ENCODE measurements at regions not wholly inside any gene's neighbourhood (a gene's known extent, or its start where the extent isn't known, plus 50 kb on each side); places are given as distances from the start of the nearest gene placed in this dataset.
"Not testable (repeated sequence)": the region's sequence is repeated elsewhere in the genome, so short reads cannot be mapped to it uniquely, and the experiment has no call there.

DNA sequence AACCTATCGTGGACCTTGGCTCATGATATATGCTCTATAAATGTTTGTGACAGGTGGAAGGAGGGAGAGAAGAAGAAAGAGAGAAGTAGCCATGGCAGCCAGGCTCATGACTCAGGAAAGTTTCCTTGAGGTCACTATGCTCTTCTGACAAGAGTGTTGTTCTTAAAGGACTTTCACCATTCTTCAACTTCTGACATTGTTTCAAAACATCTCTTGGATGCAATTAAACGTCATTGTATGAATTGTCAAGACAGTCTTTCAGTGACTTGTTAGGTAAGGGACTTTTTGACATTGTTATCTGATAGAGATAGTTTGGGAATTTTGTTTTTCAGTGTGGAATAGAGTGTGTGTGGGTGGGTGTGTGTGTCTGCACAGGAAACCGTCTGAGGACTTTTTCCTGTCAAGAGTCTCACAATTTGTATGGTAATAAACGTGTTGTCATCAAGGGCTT is 617.0 kb downstream of the MID1IP1 start:
- DNase-seq, result no peak

DNA sequence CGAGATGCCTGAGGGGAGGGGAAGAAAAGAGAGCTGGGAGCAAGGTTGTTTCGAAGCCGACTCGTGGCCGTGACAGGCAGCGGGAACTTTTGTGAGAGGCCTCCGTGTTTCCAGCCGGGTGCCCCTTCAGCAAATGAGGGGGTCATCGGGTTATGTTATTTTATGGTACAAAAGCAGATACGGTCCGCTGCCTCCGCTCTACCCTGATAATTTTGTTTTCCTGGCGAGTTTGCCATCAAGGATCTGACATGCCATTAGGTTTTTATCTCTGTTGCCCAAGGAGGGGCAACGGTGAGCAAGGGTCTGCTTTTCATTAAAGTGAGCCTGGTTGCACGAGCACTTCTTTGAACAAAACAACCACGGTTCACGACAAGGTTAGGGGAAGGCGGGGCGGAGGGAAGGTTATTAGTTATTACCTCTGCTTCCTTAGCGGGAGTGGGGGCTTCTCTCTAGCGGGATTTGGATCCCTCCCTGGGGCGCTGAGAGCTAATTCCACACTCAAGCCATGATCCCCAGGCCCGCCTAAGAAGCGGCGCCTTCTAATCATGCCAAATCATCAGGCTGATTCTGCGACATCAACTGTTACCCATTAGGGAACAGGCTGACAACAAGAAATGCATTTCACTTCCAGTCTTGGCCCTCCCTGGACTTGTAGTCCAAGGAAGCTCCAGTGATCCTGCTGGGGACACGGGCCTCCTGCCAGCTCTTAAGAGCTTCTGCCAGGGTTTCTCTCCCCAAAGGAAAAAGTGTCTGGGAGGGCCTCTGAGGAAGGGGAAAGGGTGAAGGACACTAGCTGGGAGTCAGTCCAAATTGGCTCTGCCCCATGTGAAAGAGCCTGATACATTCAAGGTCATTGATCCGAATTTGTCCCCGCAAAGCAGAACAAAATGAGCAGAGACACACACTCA is 617.7 kb downstream of the MID1IP1 start:
- DNase-seq, result no peak

DNA sequence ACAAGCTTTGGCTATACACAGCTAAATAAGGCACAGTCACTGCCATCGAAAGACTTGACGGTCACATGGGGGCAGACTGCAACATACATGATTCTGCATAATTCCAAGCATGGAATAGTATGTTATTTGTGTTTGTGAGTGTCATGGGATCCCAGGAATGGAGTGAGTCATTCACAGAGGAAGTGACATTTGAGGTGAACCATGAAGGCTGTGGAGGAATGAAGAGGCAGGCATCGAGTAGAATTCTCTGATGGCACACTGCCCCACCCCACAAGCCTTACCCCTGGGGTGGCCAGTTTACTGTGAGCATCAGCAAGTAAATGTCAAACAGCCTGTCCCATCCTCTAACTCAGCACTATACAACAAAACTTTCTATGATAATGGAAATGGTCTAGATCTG is 619.7 kb downstream of the MID1IP1 start:
- DNase-seq, result no peak

DNA sequence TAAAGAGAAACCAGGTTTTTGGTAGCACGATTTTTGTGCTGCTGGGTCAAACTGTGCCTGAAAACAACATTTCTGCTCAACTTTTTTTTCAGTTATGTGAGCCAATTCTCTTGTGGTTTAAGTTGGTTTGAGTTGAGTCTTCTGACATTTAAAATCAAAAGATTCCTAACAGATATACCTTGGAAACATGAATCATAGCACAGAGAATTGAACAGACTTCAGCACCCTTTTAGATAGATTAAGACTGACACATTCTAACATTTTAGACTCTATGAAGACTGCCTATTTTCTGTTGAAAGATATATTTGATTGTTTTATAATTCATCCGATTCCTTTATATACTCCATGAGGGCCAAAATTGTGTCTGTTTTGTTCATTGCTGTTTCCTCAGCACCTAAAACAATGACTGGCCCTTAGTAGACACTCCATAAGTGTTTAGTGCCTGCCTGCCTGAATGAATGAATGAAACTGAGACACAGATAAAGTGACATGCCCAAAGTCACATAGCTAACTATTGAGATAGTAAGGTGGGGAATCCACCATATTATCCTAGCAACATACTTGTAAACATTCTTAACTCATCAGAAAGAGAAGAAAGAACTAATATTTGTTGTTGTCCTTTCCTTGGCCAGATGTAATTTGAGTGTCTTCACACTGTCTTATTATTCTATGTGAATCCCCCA is 624.0 kb downstream of the MID1IP1 start:
- DNase-seq, result no peak

DNA sequence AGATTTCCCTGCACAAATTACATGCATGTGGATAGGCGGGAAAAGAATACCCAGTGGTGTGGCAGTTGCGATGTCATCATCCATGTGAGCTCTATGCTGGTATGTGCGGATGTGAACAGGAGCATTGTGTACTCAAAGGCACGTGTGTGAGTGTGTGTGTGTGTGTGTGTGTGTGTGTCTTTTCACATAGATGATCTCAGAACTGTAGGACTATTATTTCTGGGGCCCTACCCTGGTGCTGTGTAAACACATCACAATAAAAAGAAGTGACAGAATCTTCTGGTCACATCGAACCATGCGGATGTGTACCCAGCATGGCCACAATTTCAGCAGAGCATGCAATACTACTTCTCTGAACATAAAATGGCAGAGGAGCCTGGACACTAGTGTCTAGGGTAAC is 624.8 kb downstream of the MID1IP1 start:
- DNase-seq, result no peak

DNA sequence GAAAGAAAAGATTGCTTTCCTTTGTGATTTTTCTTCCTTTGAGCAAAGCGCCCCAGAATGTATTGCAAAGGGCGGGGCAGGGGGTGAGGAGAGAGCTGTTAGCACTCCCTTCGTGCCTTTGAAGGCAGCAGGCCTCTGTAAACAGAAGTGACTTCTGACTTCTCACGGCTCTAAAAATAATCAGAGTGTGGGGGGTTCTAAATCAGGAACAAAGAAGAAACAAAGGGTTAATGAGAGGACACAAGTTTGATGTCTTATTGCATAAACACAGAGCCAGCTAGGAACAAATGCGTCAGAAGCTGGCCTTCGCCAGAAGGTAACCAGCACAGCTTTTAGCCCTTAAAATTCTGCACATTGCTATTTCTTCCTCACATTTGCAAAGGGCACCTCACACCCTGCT is 626.2 kb downstream of the MID1IP1 start:
- DNase-seq, result no peak

DNA sequence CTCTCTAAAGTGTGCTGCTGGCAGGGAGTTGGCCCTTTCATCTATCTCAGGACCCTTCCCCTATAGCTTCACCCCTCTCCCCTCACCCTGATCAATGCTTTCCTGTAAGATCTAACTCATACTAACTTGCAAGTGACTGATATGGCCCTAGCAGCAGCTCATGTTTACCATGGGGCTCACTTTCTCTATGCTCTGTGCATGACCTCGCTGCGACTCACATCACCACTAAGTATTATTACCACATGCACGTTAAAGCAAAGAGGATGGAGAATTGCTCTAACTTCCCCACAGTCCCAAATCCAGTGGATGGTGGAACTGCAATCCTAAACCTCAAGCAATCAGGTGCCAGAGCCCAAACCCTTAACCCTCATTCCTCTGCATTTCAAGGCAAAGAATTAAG is 626.6 kb downstream of the MID1IP1 start:
- DNase-seq, result no peak

DNA sequence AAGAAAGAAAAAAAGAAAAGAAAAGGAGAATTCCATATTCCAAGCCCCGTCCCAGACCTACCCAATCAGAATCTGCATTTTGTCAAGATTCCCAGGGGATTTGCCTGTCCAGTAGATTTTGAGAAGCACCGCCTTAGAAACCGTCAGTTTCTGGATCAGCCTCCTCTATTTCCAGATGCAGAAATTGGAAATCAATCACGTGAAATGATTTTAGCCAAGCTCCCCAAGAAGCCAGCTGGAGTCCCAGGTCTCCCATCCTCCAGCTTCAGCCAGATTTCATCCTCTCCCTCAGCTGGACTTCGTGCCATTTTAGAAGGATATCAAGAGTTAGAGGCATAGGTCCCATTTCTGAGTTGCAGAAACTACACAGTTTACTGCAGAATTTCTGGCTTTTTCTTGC is 629.3 kb downstream of the MID1IP1 start:
- DNase-seq, result no peak

DNA sequence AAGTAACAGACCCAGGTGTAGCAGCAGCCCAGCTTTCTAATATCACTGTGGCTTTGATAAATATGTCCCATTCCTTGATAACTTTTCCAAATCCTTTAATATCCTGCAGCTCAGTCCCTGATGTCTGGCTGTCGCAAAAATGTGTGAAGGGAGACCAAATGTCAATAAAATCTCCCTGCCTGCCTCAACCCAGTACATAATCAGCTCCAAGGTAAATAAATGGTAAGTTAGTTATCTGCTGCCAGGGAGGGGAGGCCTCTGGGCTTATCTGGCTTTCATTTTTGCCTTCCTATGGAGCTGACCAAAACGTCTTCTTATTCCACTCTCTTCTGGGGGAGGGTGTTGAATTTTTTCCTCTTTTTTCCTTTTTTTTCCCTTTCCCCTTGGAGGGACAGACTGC is 630.6 kb downstream of the MID1IP1 start:
- DNase-seq, result no peak

DNA sequence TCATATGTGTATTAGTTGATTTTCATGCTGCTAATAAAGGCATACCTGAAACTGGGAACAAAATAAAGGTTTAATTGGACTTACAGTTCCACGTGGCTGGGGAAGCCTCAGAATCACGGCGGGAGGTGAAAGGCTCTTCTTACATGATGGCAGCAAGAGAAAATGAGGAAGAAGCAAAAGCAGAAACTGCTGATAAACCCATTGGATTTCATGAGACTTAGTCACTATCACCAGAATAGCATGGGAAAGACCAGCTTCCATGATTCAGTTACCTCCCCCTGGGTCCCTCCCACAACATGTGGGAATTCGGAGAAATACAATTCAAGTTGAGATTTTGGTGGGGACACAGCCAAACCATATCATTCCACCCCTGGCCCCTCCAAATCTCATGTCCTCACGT is 633.4 kb downstream of the MID1IP1 start:
- not testable (repeated sequence) for DNase-seq

DNA sequence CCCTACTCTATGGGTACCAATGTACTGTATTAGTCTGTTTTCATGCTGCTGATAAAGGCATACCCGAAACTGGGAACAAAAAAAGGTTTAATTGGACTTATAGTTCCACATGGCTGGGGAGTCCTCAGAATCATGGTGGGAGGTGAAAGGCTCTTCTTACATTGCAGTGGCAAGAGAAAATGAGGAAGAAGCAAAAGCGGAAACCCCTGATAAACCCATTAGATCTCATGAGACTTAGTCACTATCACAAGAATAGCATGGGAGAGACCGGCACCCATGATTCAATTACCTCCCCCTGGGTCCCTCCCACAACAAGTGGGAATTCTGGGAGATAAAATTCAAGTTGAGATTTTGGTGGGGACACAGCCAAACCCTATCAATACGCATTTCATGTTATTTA is 635.3 kb downstream of the MID1IP1 start:
- not testable (repeated sequence) for DNase-seq

DNA sequence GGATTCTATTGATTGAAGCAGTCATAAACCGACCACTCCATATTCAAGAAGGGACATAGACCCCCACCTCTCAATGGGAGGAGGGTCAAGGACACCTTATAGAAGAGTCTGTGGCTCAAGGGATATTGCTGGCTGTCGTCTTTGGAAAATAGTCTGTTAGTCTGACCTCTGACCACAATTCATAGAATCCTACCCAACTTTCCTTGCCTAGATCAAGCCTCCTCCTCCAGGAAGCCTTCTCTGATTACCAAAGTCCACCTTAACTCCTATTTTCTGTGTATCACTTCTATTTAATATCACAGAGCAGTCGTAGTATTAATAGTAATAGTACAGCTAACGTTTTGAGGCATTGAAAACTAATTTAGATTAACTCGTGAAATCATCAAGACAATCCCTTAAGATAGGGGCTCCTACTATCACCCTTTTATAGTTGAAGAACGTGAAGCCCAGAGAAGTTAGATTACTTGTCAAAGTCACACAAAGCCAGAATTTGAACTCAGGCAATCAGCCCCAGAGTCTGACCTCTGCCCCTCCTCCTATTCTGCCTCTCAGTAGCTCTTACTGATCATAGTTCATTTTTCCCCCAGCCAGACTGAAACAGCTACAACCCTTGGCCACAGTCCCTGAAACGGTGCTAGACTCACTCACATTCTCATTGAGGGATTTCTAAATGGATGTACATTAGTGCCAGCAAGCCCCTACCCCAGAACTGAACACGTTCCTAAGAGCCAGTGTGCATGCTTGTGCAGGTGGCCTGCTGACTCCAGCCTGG is 636.6 kb downstream of the MID1IP1 start:
- no peak for DNase-seq

DNA sequence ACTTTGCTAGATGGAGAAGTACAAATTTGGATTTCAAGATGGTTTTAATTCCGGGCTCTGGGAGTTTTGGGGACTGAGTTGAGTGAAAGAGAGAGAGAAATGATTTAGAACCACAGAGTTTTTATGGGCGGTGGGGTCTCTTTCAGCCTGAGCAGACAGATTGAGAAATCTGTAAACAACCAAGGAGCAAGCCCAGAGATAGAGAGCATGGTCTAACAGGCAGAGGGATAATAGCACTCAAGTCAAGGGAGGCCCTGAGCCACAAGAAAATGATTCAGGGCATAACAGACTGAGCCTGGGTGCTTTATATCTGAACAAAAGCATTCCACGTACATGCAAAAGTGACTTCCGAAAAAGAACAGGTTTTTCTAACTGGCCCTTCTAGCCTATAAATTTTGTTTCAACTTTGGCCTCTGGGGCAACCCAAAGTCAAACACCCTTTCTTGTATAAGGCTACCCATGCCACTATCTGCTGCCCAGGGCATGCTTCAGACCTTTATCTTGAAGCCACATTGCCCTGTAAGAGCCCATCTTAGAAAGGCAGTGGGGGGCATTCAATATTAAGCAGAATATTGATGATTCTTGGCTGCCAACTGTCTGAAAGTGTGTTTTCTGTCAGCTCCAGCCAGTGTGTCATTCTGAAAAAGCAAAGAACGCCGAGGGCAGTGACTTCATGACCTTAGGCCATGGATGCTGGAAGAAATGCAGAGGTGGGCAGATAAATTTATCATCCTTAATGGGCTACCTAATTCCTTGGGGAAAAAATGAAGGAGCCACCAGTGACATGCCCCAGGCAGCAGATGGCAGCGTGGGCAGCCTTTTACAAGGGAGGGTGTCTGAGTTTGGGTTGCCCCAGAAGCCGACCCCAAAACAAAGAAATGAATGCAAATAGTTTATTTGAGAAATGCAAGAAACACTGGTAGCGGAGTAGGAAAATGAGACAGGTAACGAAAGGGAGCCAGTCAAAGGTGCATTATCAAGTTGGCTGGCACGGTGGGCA is 637.6 kb downstream of the MID1IP1 start:
- no peak for DNase-seq

DNA sequence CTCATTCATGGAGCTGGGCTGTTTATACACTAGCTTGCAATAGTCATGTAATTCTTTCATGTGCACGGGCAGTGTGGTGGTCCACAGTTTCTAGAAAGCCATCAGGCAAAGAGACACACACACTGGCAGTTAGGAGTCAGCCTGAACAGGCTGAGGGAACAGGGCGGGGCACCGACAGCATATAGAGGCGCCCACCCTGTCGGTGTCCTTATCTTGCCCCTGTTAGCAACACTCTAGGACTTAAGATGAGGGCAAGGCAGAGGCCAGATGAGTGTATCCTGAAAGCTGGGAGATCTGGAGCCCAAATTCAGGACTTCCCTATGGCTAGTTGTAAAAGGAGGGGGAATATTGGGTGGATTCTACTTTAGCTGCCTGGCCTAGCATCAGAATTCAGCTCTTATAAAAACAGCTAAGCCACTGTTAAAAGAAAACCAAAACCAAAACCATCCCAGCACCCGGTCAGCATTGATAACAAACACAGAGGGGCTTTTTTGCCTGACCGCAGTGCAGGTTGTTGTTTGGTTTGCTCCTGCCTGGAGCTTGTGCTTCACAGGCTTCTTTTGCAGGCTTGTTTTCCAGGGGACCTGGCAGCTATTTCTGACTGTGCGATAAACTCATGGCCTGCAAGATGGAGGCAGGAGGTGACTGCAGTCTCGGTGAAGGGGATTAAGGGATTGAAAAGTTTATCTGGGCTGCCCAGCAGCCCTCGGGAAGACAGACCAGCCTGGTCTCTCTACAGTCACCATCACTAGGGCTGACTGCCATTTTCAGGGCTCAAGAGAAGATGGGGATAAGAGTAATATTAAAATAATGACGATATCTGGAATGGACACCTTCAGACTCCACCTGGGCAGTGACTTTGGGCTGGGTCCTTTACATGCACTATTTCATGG is 638.9 kb downstream of the MID1IP1 start:
- no peak for DNase-seq

DNA sequence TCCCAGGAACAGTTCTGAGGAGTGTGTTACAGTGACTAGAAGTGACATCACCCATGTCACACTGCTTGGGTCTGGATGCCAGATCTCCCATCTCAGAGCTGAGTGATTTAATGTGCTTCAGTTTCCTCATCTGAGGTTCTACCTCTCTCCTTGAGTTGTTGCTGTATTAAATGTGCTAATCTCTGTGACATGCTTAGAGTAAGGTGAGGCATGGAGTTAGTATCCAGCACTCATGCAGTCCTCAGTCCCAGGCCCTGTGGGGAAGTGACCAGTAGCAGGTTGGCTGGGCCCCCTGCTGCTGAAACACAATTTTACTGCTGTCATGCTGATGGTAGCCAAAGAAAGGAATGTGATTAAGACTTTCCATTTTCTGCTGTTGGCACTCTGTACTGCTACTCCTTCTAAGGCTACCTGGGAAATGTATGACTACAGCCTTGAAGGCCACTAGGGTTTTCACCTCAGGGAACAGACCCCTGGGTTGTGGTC is 639.6 kb downstream of the MID1IP1 start:
- DNase-seq, result no peak

DNA sequence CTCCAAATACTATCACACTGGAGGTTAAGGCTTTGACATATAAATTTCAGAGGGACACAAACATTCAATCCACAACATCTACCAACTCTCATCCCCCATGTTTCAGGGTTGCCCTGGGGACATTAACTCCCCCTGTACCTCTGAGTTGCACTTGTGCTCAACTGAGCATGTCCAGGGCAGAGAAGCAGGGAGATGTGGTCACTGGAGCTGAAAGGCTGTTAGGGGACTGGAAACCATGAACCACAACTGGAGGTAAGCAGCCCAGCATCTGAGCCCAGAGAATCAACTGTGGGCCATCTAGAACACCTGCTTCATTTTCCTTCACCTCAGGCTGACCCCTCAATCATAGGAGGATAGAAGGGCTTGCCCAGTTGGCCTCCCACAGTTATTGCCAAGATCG is 641.1 kb downstream of the MID1IP1 start:
- DNase-seq, result no peak

DNA sequence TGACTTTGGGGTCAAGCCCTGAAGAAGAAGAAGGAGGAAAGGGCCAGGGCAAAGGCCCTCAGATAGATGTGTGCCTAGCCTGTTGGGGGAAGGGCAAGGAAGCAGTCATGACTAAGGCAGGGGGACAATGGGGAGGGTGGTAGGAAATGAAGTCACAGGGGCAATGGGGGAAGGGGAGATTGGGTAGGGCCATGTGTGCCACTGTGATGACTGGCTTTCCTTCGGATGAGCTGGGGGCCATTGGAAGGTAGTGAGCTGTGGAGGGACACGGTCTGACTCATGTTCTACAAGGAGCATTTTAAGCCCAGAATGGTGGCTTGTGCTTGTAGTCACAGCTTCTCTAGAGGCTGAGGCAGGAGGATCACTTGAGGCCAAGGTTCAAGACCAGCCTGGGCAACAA is 642.0 kb downstream of the MID1IP1 start:
- no peak for DNase-seq

DNA sequence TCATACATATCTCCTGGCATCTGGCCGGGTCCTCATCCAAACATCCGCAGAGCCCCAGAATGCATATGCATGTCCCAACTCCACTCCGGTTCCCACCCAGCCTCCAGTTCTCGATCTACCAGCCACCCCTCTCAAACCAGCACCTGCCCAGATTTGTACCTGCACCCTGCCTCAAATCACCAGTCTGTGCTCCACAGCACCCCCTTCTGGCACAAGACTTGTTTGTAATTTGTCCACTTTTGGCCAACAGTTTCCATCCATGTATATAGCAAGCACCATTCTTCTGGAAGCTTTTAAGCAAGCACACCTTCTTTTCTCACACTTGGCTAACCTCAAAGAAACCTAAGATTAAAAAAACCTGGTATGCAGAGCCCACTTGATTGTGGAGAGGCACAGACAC is 644.1 kb downstream of the MID1IP1 start:
- no peak for DNase-seq

DNA sequence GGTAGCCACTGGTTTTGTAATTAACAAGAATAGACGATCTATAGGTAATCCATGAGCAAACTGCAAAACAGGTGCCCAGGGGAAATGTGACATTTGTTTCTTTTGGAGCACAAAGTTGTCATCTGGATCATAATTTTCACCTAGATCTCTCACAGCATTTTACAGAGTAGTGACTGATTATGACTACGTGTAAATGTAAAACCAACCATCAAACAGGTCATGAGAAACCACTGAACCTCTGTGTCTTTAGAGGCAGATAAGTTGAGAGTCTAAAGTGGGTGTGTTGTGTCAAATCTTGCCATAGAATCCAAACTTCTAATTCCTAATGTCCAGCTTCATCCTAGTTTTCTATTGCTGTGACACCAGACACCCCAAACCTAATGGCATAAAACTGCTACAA is 648.1 kb downstream of the MID1IP1 start:
- DNase-seq, result no peak

DNA sequence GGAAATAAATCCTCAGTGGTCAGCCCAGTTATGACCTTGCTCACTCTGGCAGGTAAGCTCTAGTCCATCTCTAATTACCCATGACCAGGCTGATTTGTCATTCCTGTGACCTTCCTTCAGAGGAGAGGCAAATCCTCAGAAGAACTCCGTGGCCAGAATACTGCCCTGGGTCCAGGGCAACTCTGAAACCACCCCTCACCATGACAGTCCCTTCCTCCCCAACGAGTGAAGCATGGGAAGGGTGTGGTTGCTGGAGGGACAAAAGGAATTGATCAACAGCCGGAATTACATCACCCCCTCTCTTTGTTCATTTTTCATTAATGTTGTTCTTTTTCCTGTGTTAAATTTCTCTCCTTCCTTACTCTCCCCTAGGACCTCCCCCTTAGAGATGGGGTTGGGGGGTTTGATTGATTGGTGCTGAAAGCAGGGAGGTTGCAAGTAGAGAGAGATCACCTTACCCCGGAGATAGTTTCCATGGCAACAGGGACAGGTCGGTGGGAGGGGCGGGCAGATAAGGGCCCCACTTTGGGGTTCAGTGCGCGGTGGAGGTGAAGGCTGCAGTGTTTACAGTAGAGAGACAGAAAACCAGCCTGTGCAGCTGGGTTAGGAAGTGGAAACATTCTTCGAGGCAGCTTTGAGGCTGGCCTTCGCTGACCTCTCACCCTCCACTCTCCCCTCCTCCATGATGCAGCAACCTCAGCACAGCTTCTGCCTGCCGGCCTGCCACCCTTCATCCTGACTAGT is 647.4 kb downstream of the BCOR start:
- DNase-seq, result peak; percentile 12

Data from DMS79 (cell line).